PC-9 (cell line): ENCODE measurements at regions not wholly inside any gene's neighbourhood (a gene's known extent, or its start where the extent isn't known, plus 50 kb on each side); places are given as distances from the start of the nearest gene placed in this dataset.

Experiments used
- BruUV-seq: library from RNA; stranded (reverse); fragments of 400-500 nt; replicated peaks from 2 replicates; lab custom pipeline; 2021; lab: Mats Ljungman, UMichigan
- CTCF ChIA-PET: fragments of 300-600 bp; sonication (Branson Sonifier 250); formaldehyde crosslinking; loops from one replicate; lab custom pipeline; 2022; ENCODE audit warnings: antibody characterized with exemption; lab: Charles Lee
- POLR2A ChIA-PET: fragments of 300-600 bp; sonication (Branson Sonifier 250); formaldehyde crosslinking; loops from one replicate; lab custom pipeline; 2022; ENCODE audit warnings: antibody characterized with exemption; ENCODE audit not compliant: unreplicated experiment; lab: Charles Lee
- DNase-seq, 2 experiments: peaks; one replicate each; pipeline versions ENCODE4 v3.0.0 to v3.0.0-alpha.2; 2015 to 2022; ENCODE audit warnings: mixed read lengths in 1 of 2
- H2AFZ ChIP-seq: fragments of 200-600 bp; sonication (generic); 2 replicates; pipeline ENCODE4 v1.8.1; 2017; ENCODE audit warnings: antibody characterized with exemption
- H3F3A ChIP-seq: fragments of 200-600 bp; sonication (generic); 2 replicates; pipeline ENCODE4 v1.8.1; 2017; ENCODE audit warnings: antibody characterized with exemption, mild to moderate bottlenecking, low read depth; ENCODE audit not compliant: insufficient read depth
- H3K27ac ChIP-seq: fragments of 200-600 bp; sonication (generic); 2 replicates; pipeline ENCODE4 v1.6.1; 2016; ENCODE audit warnings: mixed run types
- H3K27me3 ChIP-seq: fragments of 200-600 bp; sonication (generic); 2 replicates; pipeline ENCODE4 v1.6.1; 2016; ENCODE audit warnings: low read depth, mixed run types; ENCODE audit not compliant: insufficient read depth
- H3K36me3 ChIP-seq: fragments of 200-600 bp; sonication (generic); 2 replicates; pipeline ENCODE4 v1.6.1; 2016; ENCODE audit warnings: low read depth, mixed run types
- H3K4me1 ChIP-seq: fragments of 200-600 bp; sonication (generic); replicated peaks from 2 replicates; pipeline ENCODE4 v1.6.1; 2016; ENCODE audit warnings: mixed run types; ENCODE audit not compliant: insufficient read depth
- H3K4me2 ChIP-seq: fragments of 200-600 bp; sonication (generic); 2 replicates; pipeline ENCODE4 v1.6.1; 2017; ENCODE audit warnings: mixed run types
- H3K4me3 ChIP-seq: fragments of 200-600 bp; sonication (generic); 2 replicates; pipeline ENCODE4 v1.6.1; 2016; ENCODE audit warnings: mixed run types
- H3K79me2 ChIP-seq: fragments of 200-600 bp; sonication (generic); 2 replicates; pipeline ENCODE4 v1.6.1; 2017; ENCODE audit warnings: low read depth, mixed run types
- H3K9me2 ChIP-seq: fragments of 200-600 bp; sonication (generic); 2 replicates; pipeline ENCODE4 v1.8.1; 2017; ENCODE audit warnings: mild to moderate bottlenecking; ENCODE audit not compliant: insufficient read depth
- H3K9me3 ChIP-seq: fragments of 200-600 bp; sonication (generic); 2 replicates; pipeline ENCODE4 v1.8.1; 2016; ENCODE audit warnings: low read depth; ENCODE audit not compliant: insufficient read depth
- H4K20me1 ChIP-seq: fragments of 200-600 bp; sonication (generic); 2 replicates; pipeline ENCODE4 v1.8.1; 2017; ENCODE audit not compliant: insufficient read depth
- CTCF ChIP-seq: fragments of 200-600 bp; sonication (generic); conservative IDR thresholded peaks from 2 replicates; pipeline ENCODE4 v1.6.1; 2017; ENCODE audit warnings: mixed run types, antibody characterized with exemption, mild to moderate bottlenecking, moderate library complexity
- EZH2 ChIP-seq: fragments of 200-600 bp; sonication (generic); IDR thresholded peaks from 2 replicates; pipeline ENCODE4 v1.8.0; 2017; ENCODE audit warnings: antibody characterized with exemption, low read depth
- intact Hi-C: fragments of 100-400 bp; cut with micrococcal nuclease; formaldehyde crosslinking; loops from one replicate; pipeline ENCODE4 v1.10.0; 2022; ENCODE audit not compliant: unreplicated experiment

- DNase-seq, result no peak
Observed at GRCh38 chr16:62903961-62904502, 867.8 kb upstream of the CDH8 start.

GRCh38 chr16:62899737-62900136 is 863.5 kb upstream of the CDH8 start:
- Histone ChIP-seq H3F3A (no peaks in the 10 kb centered on the region), H3K36me3 (no peaks in the 10 kb centered on the region), H3K27me3 (no peaks in the 10 kb centered on the region), H3K4me2 (no peak overlapping the region), H2AFZ (no peak overlapping the region), H3K4me3 (no peak overlapping the region), H4K20me1 (no peaks in the 10 kb centered on the region), H3K4me1 (no peaks in the 10 kb centered on the region), H3K27ac (no peak overlapping the region), H3K9me2 (no peaks in the 10 kb centered on the region), H3K79me2 (no peaks in the 10 kb centered on the region), H3K9me3 (no peaks in the 10 kb centered on the region)
- no peak for TF ChIP-seq EZH2
- no peak for TF ChIP-seq CTCF
- BruUV-seq, result no TSS peak
- intact Hi-C loops, result no loop called here
- no peak for DNase-seq
- ChIA-PET CTCF (no interaction called here), POLR2A (no interaction called here)

More at GRCh38 chr16:62903961-62904502, 867.8 kb upstream of the CDH8 start:
- Histone ChIP-seq H3K27ac (no peak overlapping the region), H3K4me2 (no peak overlapping the region), H3K4me3 (no peak overlapping the region), H3K9me3 (no peaks in the 10 kb centered on the region), H3K36me3 (no peaks in the 10 kb centered on the region), H3K79me2 (no peaks in the 10 kb centered on the region), H2AFZ (no peak overlapping the region), H4K20me1 (no peaks in the 10 kb centered on the region), H3K4me1 (no peaks in the 10 kb centered on the region), H3K9me2 (no peaks in the 10 kb centered on the region), H3K27me3 (no peaks in the 10 kb centered on the region), H3F3A (no peaks in the 10 kb centered on the region)
- TF ChIP-seq EZH2, result no peak
- TF ChIP-seq CTCF, result no peak
- POLR2A ChIA-PET, result no interaction called here
- CTCF ChIA-PET, result no interaction called here
- BruUV-seq, result no TSS peak
- intact Hi-C loops, result no loop called here

GRCh38 chr16:62889097-62889496 is 852.9 kb upstream of the CDH8 start:
- Histone ChIP-seq H3K4me3 (no peak overlapping the region), H3K27me3 (no peaks in the 10 kb centered on the region), H3K4me2 (no peak overlapping the region), H3K36me3 (no peaks in the 10 kb centered on the region), H3K9me3 (no peaks in the 10 kb centered on the region), H3K9me2 (no peaks in the 10 kb centered on the region), H2AFZ (no peak overlapping the region), H3K79me2 (no peaks in the 10 kb centered on the region), H3K27ac (no peak overlapping the region), H3F3A (no peaks in the 10 kb centered on the region), H3K4me1 (no peaks in the 10 kb centered on the region), H4K20me1 (no peaks in the 10 kb centered on the region)
- ChIA-PET POLR2A (no interaction called here), CTCF (no interaction called here)
- intact Hi-C loops, result no loop called here
- no TSS peak for BruUV-seq
- TF ChIP-seq EZH2, result no peak
- TF ChIP-seq CTCF, result no peak
- no peak for DNase-seq
